AG04450 (cell line): ENCODE measurements at regions not wholly inside any gene's neighbourhood (a gene's known extent, or its start where the extent isn't known, plus 50 kb on each side); places are given as distances from the start of the nearest gene placed in this dataset.

Experiments used
- CTCF ChIA-PET: fragments of 300-600, 350-600 bp; formaldehyde crosslinking; extraction: SDS; loops from one replicate; lab custom pipeline; 2022; ENCODE audit warnings: antibody characterized with exemption, inconsistent platforms; lab: Charles Lee
- POLR2A ChIA-PET: fragments of 350-600 bp; formaldehyde crosslinking; extraction: SDS; loops from one replicate; lab custom pipeline; 2021; ENCODE audit warnings: antibody characterized with exemption, inconsistent platforms; lab: Yijun Ruan, JAX
- DNase-seq: peaks from one replicate; pipeline ENCODE4 v3.0.0-alpha.2; 2011; ENCODE audit warnings: low read depth, low spot score
- H3K27ac ChIP-seq: one replicate; pipeline ENCODE4 v1.5.1; 2012; ENCODE audit warnings: low read depth, low read length, control low read depth
- H3K27me3 ChIP-seq: one replicate; pipeline ENCODE4 v1.6.0; 2012; ENCODE audit warnings: low read length; ENCODE audit not compliant: control insufficient read depth, insufficient read depth
- H3K4me3 ChIP-seq: 2 replicates; pipeline ENCODE4 v1.5.1; 2011; ENCODE audit warnings: mild to moderate bottlenecking, low read depth, low read length, control low read depth
- H3K9me3 ChIP-seq: 2 replicates; pipeline ENCODE4 v1.5.1; 2012; ENCODE audit warnings: low read length; ENCODE audit not compliant: control insufficient read depth, insufficient read depth
- CTCF ChIP-seq: IDR thresholded peaks from 2 replicates; pipeline ENCODE4 v1.5.1; 2011; ENCODE audit warnings: low read depth, low read length, control low read depth, inconsistent platforms

- POLR2A ChIA-PET: no interaction called here
- CTCF ChIA-PET: no interaction called here
- no peak for DNase-seq
- no peak for TF ChIP-seq CTCF
- H3K9me3 ChIP-seq: peaks cover 67% of the 10 kb centered on the region
- H3K27me3 ChIP-seq: no peaks in the 10 kb centered on the region
- H3K27ac ChIP-seq: no peak overlapping the region
- H3K4me3 ChIP-seq: no peak overlapping the region
Observed at GRCh38 chr7:56495165-56495564, 378.9 kb upstream of the NUPR2 start.

- no peak for DNase-seq
- ChIA-PET POLR2A (no interaction called here), CTCF (interaction anchor here (0.5 kb wide), 1 partner anchor 85 kb away, joined by 3 read pairs; no protein-coding TSS in a partner anchor)
- no peaks in the 10 kb centered on the region for H3K27me3 ChIP-seq
- TF ChIP-seq CTCF: no peak
- H3K9me3 ChIP-seq: peaks cover 79% of the 10 kb centered on the region
- no peak overlapping the region for H3K27ac ChIP-seq
- H3K4me3 ChIP-seq: no peak overlapping the region
Observed at GRCh38 chr7:56493704-56494450, 377.7 kb upstream of the NUPR2 start.

DNA sequence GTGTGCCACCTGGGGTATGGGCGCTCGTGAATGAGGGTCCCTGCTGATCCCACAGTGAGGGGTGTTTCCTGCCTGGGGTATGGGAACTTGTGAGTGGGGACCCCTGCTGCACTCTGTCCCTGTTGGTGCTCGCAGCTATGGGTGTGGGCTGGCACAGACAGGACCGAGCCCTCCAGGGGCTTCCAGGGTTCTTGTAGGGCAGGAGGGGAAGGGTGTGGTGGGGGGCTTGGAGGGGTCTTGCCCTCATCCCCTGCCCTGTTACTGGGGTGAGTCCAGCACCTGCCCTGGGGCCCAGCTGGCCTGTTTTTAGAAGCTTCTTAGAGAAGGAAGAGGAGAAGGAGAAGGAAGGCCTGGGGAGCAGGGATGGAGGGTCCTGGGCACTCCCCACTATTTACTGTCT, 377.0 kb upstream of the NUPR2 start:
- H3K4me3 ChIP-seq: no peak overlapping the region
- POLR2A ChIA-PET: no interaction called here
- H3K27ac ChIP-seq: no peak overlapping the region
- CTCF ChIA-PET: no interaction called here
- no peak for DNase-seq
- H3K27me3 ChIP-seq: no peaks in the 10 kb centered on the region
- no peak for TF ChIP-seq CTCF
- H3K9me3 ChIP-seq: peaks cover 84% of the 10 kb centered on the region

DNA sequence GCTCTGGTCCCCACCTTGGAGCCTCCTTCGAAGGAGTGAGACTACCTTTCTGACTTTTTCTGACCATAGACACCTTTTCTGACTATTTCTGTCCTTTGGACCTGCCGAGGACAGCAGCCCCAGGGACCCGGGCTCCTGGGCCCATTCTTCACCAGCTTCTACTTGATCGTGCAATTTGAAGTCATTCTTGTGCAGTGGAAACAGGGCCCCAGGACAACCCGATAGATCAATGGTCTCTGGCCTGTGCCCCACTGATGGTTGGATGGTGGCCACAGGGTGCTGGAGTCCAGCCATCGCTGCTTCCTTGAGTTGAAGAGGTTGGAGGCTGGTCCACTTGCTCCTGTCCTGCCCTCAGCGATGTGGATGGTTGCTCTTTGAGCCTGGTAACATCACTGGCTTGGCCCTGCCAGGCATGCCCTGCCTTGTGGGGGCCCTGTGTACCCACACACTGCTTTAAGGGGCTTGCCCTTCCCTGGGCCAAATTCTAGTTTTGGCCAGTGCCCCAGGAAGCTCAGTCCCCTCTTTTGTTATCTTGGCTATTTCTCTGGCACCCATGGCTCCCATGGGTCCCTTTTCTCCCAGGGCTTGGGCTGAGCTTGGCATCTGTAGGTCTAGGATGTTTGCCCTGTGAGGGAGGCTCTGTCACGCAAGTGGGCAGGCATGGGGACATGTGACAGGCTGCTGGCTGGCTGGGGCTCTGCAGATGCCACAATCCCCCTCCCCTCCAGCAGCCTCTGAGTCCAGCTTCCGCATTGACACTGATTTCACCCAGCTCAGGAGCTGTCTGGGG, 375.6 kb upstream of the NUPR2 start:
- Histone ChIP-seq H3K27ac (no peak overlapping the region), H3K4me3 (no peak overlapping the region), H3K27me3 (no peaks in the 10 kb centered on the region), H3K9me3 (peaks cover 83% of the 10 kb centered on the region)
- no peak for TF ChIP-seq CTCF
- DNase-seq: no peak
- POLR2A ChIA-PET: no interaction called here
- CTCF ChIA-PET: no interaction called here
